CD14-positive monocyte (primary cell): ENCODE measurements at regions not wholly inside any gene's neighbourhood (a gene's known extent, or its start where the extent isn't known, plus 50 kb on each side); places are given as distances from the start of the nearest gene placed in this dataset.

Source experiments
- DNase-seq, 3 donors: peaks; one replicate each; pipeline ENCODE4 v3.0.0-alpha.2; 2011 to 2022
- H2AFZ ChIP-seq: 2 replicates; pipeline ENCODE4 v1.6.0; 2012; ENCODE audit warnings: mild to moderate bottlenecking, low read depth, low read length, inconsistent platforms; ENCODE audit not compliant: insufficient read depth, poor library complexity, severe bottlenecking
- H3K27ac ChIP-seq, 2 donors: 1 replicate in 1 of 2; 2 replicates in 1 of 2; pipeline ENCODE4 v1.5.1; 2012 to 2013; ENCODE audit warnings: low read length in 2 of 2, control low read depth in 1 of 2, inconsistent platforms in 1 of 2, low read depth in 1 of 2, mild to moderate bottlenecking in 1 of 2
- H3K27me3 ChIP-seq, 2 donors: one replicate each; pipeline versions ENCODE4 v1.6.0 to v1.6.1; 2011 to 2013; ENCODE audit warnings: low read length in 2 of 2; ENCODE audit not compliant: control insufficient read depth in 2 of 2, insufficient read depth in 2 of 2
- H3K36me3 ChIP-seq, 2 donors: replicated peaks in 1 of 2; 1 replicate in 1 of 2; 2 replicates in 1 of 2; pipeline versions ENCODE4 v1.5.1 to v1.6.1; 2012 to 2013; ENCODE audit warnings: low read length in 2 of 2, control low read depth in 1 of 2, inconsistent platforms in 1 of 2, mild to moderate bottlenecking in 1 of 2; ENCODE audit not compliant: insufficient read depth in 2 of 2, control insufficient read depth in 1 of 2
- H3K4me1 ChIP-seq, 2 donors: 1 replicate in 1 of 2; 2 replicates in 1 of 2; pipeline versions ENCODE4 v1.5.1 to v1.6.1; 2012 to 2013; ENCODE audit warnings: low read length in 2 of 2, control low read depth in 1 of 2, inconsistent platforms in 1 of 2, mild to moderate bottlenecking in 1 of 2, moderate library complexity in 1 of 2; ENCODE audit not compliant: insufficient read depth in 2 of 2, control insufficient read depth in 1 of 2
- H3K4me2 ChIP-seq: replicated peaks from 2 replicates; pipeline ENCODE3; 2012; ENCODE audit warnings: low read length, moderate library complexity, mild to moderate bottlenecking; ENCODE audit not compliant: poor library complexity, severe bottlenecking; ENCODE audit errors: extremely low read depth
- H3K4me3 ChIP-seq, 3 experiments: fragments of 200-600 bp in 1 of 3; sonication (generic) in 1 of 3; replicated peaks in 1 of 3; 1 replicate in 2 of 3; 2 replicates in 1 of 3; pipeline ENCODE4 v1.5.1; 2011 to 2013; ENCODE audit warnings: low read length in 3 of 3, mild to moderate bottlenecking in 3 of 3, control low read depth in 2 of 3, low read depth in 2 of 3, inconsistent platforms in 1 of 3, moderate library complexity in 1 of 3
- H3K79me2 ChIP-seq: 2 replicates; pipeline ENCODE4 v1.6.0; 2012; ENCODE audit warnings: mild to moderate bottlenecking, control low read depth, inconsistent platforms, low read length, moderate library complexity; ENCODE audit not compliant: insufficient read depth
- H3K9ac ChIP-seq: 2 replicates; pipeline ENCODE4 v1.6.0; 2017; ENCODE audit warnings: low read length, mild to moderate bottlenecking; ENCODE audit not compliant: insufficient read depth, poor library complexity, severe bottlenecking
- H3K9me3 ChIP-seq, 2 donors: replicated peaks in 1 of 2; 1 replicate in 1 of 2; 2 replicates in 1 of 2; pipeline versions ENCODE4 v1.5.1 to v1.6.1; 2012 to 2013; ENCODE audit warnings: low read length in 2 of 2, control low read depth in 1 of 2; ENCODE audit not compliant: control insufficient read depth in 1 of 2, insufficient read depth in 1 of 2
- H4K20me1 ChIP-seq: 2 replicates; pipeline ENCODE4 v1.6.0; 2012; ENCODE audit warnings: mild to moderate bottlenecking, low read length, control low read depth, moderate library complexity; ENCODE audit not compliant: insufficient read depth
- H3K27ac Mint-ChIP-seq, 7 donors: one replicate each; pipeline ENCODE4 v1.8.0; 2020; ENCODE audit warnings: mild to moderate bottlenecking in 7 of 7, mixed read lengths in 7 of 7, moderate library complexity in 6 of 7, inconsistent platforms in 2 of 7
- H3K27me3 Mint-ChIP-seq, 3 donors: one replicate each; pipeline ENCODE4 v1.8.0; 2021 to 2022; ENCODE audit warnings: low read depth in 3 of 3, mild to moderate bottlenecking in 3 of 3, mixed read lengths in 3 of 3, moderate library complexity in 3 of 3, inconsistent platforms in 1 of 3
- H3K36me3 Mint-ChIP-seq, 2 donors: one replicate each; pipeline ENCODE4 v1.8.0; 2020; ENCODE audit warnings: mixed read lengths in 2 of 2, inconsistent platforms in 1 of 2, mild to moderate bottlenecking in 1 of 2
- H3K4me1 Mint-ChIP-seq: one replicate; pipeline ENCODE4 v1.8.0; 2020; ENCODE audit warnings: mild to moderate bottlenecking, mixed read lengths
- H3K4me3 Mint-ChIP-seq, 2 donors: one replicate each; pipeline ENCODE4 v1.8.0; 2020; ENCODE audit warnings: mild to moderate bottlenecking in 2 of 2, mixed read lengths in 2 of 2, moderate library complexity in 1 of 2
- H3K9me3 Mint-ChIP-seq, 7 donors: one replicate each; pipeline ENCODE4 v1.8.0; 2020 to 2022; ENCODE audit warnings: mixed read lengths in 7 of 7, mild to moderate bottlenecking in 6 of 7, moderate library complexity in 6 of 7, inconsistent platforms in 2 of 7
- CTCF ChIP-seq: fragments of 200-600 bp; IDR thresholded peaks from one replicate; pipeline ENCODE4 v1.8.0; 2022; ENCODE audit warnings: antibody characterized with exemption, mild to moderate bottlenecking
- WGBS: methylation state at CpG from one replicate; pipeline ENCODE4 v1.1.5; 2013; ENCODE audit warnings: missing lambda C conversion rate; ENCODE audit not compliant: insufficient coverage; 5-methylcytosine and 5-hydroxymethylcytosine counted together
- intact Hi-C, 2 donors: fragments of 100-400 bp; cut with micrococcal nuclease; formaldehyde crosslinking; loops; one replicate each; pipeline versions ENCODE4 v1.15.0 to v1.15.1; 2023

- Mint-ChIP-seq H3K4me3 (no peak overlapping the region), H3K9me3 (peaks cover 0 to 5% (median 2%) of the 10 kb centered on the region in 7 donors), H3K36me3 (no peaks in the 10 kb centered on the region), H3K4me1 (no peaks in the 10 kb centered on the region), H3K27me3 (no peaks in the 10 kb centered on the region), H3K27ac (no peak overlapping the region)
- no peaks in the 10 kb centered on the region for H3K36me3 ChIP-seq
- no peaks in the 10 kb centered on the region for H3K4me1 ChIP-seq
- no peaks in the 10 kb centered on the region for H3K27me3 ChIP-seq
- WGBS = 95% methylated on average over 2 of the region's 4 CpGs
- no peak overlapping the region for H3K9ac ChIP-seq
- intact Hi-C loops = no loop called here
- H3K79me2 ChIP-seq = no peaks in the 10 kb centered on the region
- H4K20me1 ChIP-seq = no peaks in the 10 kb centered on the region
- no peak overlapping the region for H2AFZ ChIP-seq
- no peak overlapping the region for H3K4me3 ChIP-seq
- no peak overlapping the region for H3K27ac ChIP-seq
- TF ChIP-seq CTCF = no peak
- DNase-seq = no peak
- peaks cover 0 to 6% of the 10 kb centered on the region in 2 donors for H3K9me3 ChIP-seq
- no peak overlapping the region for H3K4me2 ChIP-seq
Observed at GRCh38 chr13:104024416-104025170, 958.4 kb upstream of the SLC10A2 start.

- WGBS = 87% methylated on average over 4 of the region's 4 CpGs
- intact Hi-C loops = no loop called here
Observed at GRCh38 chr13:104021806-104022397, 955.7 kb upstream of the SLC10A2 start.

More at GRCh38 chr13:104021806-104022397, 955.7 kb upstream of the SLC10A2 start:
- no peak overlapping the region for H2AFZ ChIP-seq
- no peaks in the 10 kb centered on the region for H3K36me3 Mint-ChIP-seq
- H3K27ac Mint-ChIP-seq = no peak overlapping the region
- no peaks in the 10 kb centered on the region for H3K27me3 Mint-ChIP-seq
- peaks cover 0 to 4% of the 10 kb centered on the region in 2 donors for H3K9me3 ChIP-seq
- H4K20me1 ChIP-seq = no peaks in the 10 kb centered on the region
- H3K4me3 ChIP-seq = no peak overlapping the region
- no peak overlapping the region for H3K4me3 Mint-ChIP-seq
- no peak overlapping the region for H3K4me2 ChIP-seq
- no peaks in the 10 kb centered on the region for H3K4me1 Mint-ChIP-seq
- no peaks in the 10 kb centered on the region for H3K4me1 ChIP-seq
- H3K27ac ChIP-seq = no peak overlapping the region
- no peaks in the 10 kb centered on the region for H3K79me2 ChIP-seq
- DNase-seq = no peak
- peaks cover 0 to 5% (median 2%) of the 10 kb centered on the region in 7 donors for H3K9me3 Mint-ChIP-seq
- TF ChIP-seq CTCF = no peak
- no peak overlapping the region for H3K9ac ChIP-seq
- H3K36me3 ChIP-seq = no peaks in the 10 kb centered on the region
- no peaks in the 10 kb centered on the region for H3K27me3 ChIP-seq
